ENCODE measurements at regions not wholly inside any gene's neighbourhood (a gene's known extent, or its start where the extent isn't known, plus 50 kb on each side); places are given as distances from the start of the nearest gene placed in this dataset.

DNA sequence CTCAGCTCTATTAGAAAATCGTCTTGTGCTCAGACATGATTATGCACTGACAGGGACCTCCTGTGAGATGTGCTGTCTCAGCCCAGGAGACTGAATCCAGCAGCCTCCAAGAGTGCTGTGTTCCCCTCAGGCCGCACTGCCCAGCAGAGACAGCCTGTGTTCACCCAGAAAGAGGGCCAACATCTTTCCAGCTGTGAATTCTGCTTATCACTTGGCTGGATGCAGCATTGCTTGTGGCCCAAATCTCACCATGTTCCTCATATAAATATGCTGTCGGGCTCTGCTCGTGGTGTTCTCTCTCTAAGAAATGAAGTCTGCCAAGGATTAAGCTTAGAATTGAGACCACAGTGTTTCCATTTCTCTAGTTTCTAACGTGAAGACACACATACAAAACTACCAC, 983.0 kb upstream of the WWC1 start (continued):
- TF ChIP-seq, protein P1, sequence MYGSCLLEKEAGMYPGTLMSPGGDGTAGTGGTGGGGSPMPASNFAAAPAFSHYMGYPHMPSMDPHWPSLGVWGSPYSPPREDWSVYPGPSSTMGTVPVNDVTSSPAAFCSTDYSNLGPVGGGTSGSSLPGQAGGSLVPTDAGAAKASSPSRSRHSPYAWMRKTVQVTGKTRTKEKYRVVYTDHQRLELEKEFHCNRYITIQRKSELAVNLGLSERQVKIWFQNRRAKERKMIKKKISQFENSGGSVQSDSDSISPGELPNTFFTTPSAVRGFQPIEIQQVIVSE (CRISPR knock-in tag; IDR thresholded peaks at IDR 0.05; ENCODE audit: borderline replicate concordance) = no peak
- TF ChIP-seq ZNF219 (CRISPR knock-in tag; IDR thresholded peaks at IDR 0.05; ENCODE audit: borderline replicate concordance) = no peak
- TF ChIP-seq, protein P2, sequence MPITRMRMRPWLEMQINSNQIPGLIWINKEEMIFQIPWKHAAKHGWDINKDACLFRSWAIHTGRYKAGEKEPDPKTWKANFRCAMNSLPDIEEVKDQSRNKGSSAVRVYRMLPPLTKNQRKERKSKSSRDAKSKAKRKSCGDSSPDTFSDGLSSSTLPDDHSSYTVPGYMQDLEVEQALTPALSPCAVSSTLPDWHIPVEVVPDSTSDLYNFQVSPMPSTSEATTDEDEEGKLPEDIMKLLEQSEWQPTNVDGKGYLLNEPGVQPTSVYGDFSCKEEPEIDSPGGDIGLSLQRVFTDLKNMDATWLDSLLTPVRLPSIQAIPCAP (CRISPR knock-in tag; IDR thresholded peaks at IDR 0.05) = no peak
- no peak for TF ChIP-seq CREB1 (CRISPR knock-in tag; IDR thresholded peaks at IDR 0.05)

DNA sequence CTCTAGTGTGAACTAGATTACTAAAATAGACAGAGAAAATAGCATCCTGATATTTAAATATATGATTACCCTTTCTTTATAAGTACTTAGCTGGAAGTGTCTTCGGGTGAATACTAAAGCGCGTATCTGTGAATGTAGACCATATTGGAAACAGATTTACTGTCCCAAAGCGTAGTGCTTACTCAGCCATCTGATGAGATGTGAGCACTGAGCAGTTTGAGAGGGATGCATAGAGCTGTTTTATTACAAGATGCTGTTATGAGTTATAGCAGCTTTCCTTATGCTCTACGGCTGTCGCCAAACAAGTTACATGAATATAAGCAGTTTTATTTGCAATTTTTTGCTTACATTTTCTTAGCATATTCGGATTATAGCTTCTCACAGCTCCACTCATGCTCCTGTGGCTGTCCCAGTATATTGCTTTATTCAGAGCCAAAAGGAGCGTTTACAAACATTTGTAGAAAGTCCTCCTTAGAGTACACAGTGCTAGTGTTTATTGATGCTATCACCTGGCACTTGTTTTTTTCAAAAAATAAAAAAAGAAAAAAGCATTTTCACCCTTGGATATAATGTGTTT, 981.4 kb upstream of the WWC1 start:
- no peaks in the 10 kb centered on the region for H3K27me3 Mint-ChIP-seq (ENCODE audit: low read depth)
- no peaks in the 10 kb centered on the region for H3K36me3 Mint-ChIP-seq
- ChIA-PET POLR2A (no interaction called here), CTCF (no interaction called here)
- TF ChIP-seq, protein P3, sequence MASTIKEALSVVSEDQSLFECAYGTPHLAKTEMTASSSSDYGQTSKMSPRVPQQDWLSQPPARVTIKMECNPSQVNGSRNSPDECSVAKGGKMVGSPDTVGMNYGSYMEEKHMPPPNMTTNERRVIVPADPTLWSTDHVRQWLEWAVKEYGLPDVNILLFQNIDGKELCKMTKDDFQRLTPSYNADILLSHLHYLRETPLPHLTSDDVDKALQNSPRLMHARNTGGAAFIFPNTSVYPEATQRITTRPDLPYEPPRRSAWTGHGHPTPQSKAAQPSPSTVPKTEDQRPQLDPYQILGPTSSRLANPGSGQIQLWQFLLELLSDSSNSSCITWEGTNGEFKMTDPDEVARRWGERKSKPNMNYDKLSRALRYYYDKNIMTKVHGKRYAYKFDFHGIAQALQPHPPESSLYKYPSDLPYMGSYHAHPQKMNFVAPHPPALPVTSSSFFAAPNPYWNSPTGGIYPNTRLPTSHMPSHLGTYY (CRISPR knock-in tag; IDR thresholded peaks at IDR 0.05) = no peak
- TF ChIP-seq TCF7 (CRISPR knock-in tag; IDR thresholded peaks at IDR 0.05; ENCODE audit: low read depth) (no peak), FOXJ3 (CRISPR knock-in tag; IDR thresholded peaks at IDR 0.05; ENCODE audit: borderline replicate concordance) (no peak), IRF2 (CRISPR knock-in tag; IDR thresholded peaks at IDR 0.05; ENCODE audit: borderline replicate concordance, low read depth) (no peak), FOXK1 (CRISPR knock-in tag; IDR thresholded peaks at IDR 0.05) (no peak), ETV6 (CRISPR knock-in tag; IDR thresholded peaks at IDR 0.05) (no peak), RORB (CRISPR knock-in tag; IDR thresholded peaks at IDR 0.05) (no peak)
- TF ChIP-seq, protein P4, sequence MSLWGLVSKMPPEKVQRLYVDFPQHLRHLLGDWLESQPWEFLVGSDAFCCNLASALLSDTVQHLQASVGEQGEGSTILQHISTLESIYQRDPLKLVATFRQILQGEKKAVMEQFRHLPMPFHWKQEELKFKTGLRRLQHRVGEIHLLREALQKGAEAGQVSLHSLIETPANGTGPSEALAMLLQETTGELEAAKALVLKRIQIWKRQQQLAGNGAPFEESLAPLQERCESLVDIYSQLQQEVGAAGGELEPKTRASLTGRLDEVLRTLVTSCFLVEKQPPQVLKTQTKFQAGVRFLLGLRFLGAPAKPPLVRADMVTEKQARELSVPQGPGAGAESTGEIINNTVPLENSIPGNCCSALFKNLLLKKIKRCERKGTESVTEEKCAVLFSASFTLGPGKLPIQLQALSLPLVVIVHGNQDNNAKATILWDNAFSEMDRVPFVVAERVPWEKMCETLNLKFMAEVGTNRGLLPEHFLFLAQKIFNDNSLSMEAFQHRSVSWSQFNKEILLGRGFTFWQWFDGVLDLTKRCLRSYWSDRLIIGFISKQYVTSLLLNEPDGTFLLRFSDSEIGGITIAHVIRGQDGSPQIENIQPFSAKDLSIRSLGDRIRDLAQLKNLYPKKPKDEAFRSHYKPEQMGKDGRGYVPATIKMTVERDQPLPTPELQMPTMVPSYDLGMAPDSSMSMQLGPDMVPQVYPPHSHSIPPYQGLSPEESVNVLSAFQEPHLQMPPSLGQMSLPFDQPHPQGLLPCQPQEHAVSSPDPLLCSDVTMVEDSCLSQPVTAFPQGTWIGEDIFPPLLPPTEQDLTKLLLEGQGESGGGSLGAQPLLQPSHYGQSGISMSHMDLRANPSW (CRISPR knock-in tag; conservative IDR thresholded peaks at IDR 0.05; ENCODE audit: low read depth) = no peak
- no peak for DNase-seq (ENCODE audit: low spot score)
- H3K4me1 Mint-ChIP-seq = peaks cover 35% of the 10 kb centered on the region
- H3K27ac Mint-ChIP-seq = no peak overlapping the region
- ATAC-seq = no peak
- H3K9me3 Mint-ChIP-seq = 0 out of 2 replicates have a peak, but pooled peaks cover 3% of the 10 kb centered on the region
- H3K4me3 Mint-ChIP-seq = no peak overlapping the region

DNA sequence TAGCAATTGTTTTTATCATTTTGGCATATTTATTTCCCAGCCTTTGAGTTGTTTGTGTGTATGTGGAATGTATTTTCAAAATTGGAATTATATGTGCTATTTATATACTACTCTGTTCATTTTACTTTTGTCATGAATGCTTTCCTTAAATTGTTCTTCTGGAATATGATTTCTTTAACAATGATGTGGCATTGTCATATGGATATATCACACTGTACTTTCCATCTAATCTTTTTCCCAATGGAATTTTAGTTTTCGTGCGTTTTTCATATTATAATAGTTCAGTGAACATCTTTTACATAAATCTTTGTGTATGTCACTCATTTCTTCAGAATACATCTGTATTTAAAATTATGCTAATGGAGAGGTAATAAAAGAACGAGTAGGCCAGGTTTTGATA, 980.1 kb upstream of the WWC1 start:
- Mint-ChIP-seq H3K36me3 (no peaks in the 10 kb centered on the region), H3K9me3 (0 out of 2 replicates have a peak, but pooled peaks cover 3% of the 10 kb centered on the region), H3K4me3 (no peak overlapping the region), H3K4me1 (peaks cover 26% of the 10 kb centered on the region), H3K27me3 (ENCODE audit: low read depth) (no peaks in the 10 kb centered on the region), H3K27ac (no peak overlapping the region)
- ChIA-PET POLR2A (no interaction called here), CTCF (no interaction called here)
- ATAC-seq = no peak
- DNase-seq (ENCODE audit: low spot score) = no peak
- TF ChIP-seq, protein P5, sequence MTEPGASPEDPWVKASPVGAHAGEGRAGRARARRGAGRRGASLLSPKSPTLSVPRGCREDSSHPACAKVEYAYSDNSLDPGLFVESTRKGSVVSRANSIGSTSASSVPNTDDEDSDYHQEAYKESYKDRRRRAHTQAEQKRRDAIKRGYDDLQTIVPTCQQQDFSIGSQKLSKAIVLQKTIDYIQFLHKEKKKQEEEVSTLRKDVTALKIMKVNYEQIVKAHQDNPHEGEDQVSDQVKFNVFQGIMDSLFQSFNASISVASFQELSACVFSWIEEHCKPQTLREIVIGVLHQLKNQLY (CRISPR knock-in tag; IDR thresholded peaks at IDR 0.05) = no peak
- TF ChIP-seq NFATC4 (CRISPR knock-in tag; IDR thresholded peaks at IDR 0.05) = no peak
- TF ChIP-seq MXD4 (CRISPR knock-in tag; IDR thresholded peaks at IDR 0.05; ENCODE audit: borderline replicate concordance) = no peak
- no peak for TF ChIP-seq ZNF121 (CRISPR knock-in tag; IDR thresholded peaks at IDR 0.05)
- TF ChIP-seq CREB1 (CRISPR knock-in tag; IDR thresholded peaks at IDR 0.05) = no peak
- TF ChIP-seq, protein P6, sequence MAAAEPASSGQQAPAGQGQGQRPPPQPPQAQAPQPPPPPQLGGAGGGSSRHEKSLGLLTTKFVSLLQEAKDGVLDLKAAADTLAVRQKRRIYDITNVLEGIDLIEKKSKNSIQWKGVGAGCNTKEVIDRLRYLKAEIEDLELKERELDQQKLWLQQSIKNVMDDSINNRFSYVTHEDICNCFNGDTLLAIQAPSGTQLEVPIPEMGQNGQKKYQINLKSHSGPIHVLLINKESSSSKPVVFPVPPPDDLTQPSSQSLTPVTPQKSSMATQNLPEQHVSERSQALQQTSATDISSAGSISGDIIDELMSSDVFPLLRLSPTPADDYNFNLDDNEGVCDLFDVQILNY (CRISPR knock-in tag; IDR thresholded peaks at IDR 0.05) = no peak
- TF ChIP-seq, protein P7, sequence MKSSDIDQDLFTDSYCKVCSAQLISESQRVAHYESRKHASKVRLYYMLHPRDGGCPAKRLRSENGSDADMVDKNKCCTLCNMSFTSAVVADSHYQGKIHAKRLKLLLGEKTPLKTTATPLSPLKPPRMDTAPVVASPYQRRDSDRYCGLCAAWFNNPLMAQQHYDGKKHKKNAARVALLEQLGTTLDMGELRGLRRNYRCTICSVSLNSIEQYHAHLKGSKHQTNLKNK (CRISPR knock-in tag; IDR thresholded peaks at IDR 0.05) = no peak
- TF ChIP-seq ZBTB21 (CRISPR knock-in tag; IDR thresholded peaks at IDR 0.05; ENCODE audit: borderline replicate concordance) = no peak
- no peak for TF ChIP-seq GTF2I (CRISPR knock-in tag; conservative IDR thresholded peaks at IDR 0.05)
- TF ChIP-seq, protein P1 (CRISPR knock-in tag; IDR thresholded peaks at IDR 0.05; ENCODE audit: borderline replicate concordance) = no peak
- no peak for TF ChIP-seq FOXJ3 (CRISPR knock-in tag; IDR thresholded peaks at IDR 0.05; ENCODE audit: borderline replicate concordance)
- TF ChIP-seq ELF4 (CRISPR knock-in tag; IDR thresholded peaks at IDR 0.05; ENCODE audit: low read depth) = no peak
- TF ChIP-seq TP53 (CRISPR knock-in tag; IDR thresholded peaks at IDR 0.05) = no peak
- TF ChIP-seq, protein P8, sequence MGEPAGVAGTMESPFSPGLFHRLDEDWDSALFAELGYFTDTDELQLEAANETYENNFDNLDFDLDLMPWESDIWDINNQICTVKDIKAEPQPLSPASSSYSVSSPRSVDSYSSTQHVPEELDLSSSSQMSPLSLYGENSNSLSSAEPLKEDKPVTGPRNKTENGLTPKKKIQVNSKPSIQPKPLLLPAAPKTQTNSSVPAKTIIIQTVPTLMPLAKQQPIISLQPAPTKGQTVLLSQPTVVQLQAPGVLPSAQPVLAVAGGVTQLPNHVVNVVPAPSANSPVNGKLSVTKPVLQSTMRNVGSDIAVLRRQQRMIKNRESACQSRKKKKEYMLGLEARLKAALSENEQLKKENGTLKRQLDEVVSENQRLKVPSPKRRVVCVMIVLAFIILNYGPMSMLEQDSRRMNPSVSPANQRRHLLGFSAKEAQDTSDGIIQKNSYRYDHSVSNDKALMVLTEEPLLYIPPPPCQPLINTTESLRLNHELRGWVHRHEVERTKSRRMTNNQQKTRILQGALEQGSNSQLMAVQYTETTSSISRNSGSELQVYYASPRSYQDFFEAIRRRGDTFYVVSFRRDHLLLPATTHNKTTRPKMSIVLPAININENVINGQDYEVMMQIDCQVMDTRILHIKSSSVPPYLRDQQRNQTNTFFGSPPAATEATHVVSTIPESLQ (CRISPR knock-in tag; IDR thresholded peaks at IDR 0.05) = no peak
